Sigmoid colon (tissue), 4 donors: ENCODE measurements at regions not wholly inside any gene's neighbourhood (a gene's known extent, or its start where the extent isn't known, plus 50 kb on each side); places are given as distances from the start of the nearest gene placed in this dataset.

Experiments
- EP300 ChIP-seq, 4 donors: sonication (generic); formaldehyde crosslinking; IDR thresholded peaks; one replicate each; pipeline ENCODE4 v1.6.1; 2017; ENCODE audit warnings: antibody characterized with exemption in 4 of 4
- POLR2A ChIP-seq, 2 donors: fragments of 450-650 bp; IDR thresholded peaks; one replicate each; pipeline ENCODE4 v1.6.1; 2016; ENCODE audit warnings: antibody characterized with exemption in 2 of 2, mild to moderate bottlenecking in 2 of 2, moderate library complexity in 2 of 2
- POLR2AphosphoS5 ChIP-seq, 4 donors: sonication (generic); formaldehyde crosslinking; IDR thresholded peaks; one replicate each; pipeline ENCODE4 v1.6.1; 2017; ENCODE audit warnings: antibody characterized with exemption in 4 of 4
- TF ChIP-seq, protein P1 (sequence below), 4 experiments: fragments of 450-650 bp in 3 of 4; fragments of 200-600 bp in 1 of 4; IDR thresholded peaks; one replicate each; pipeline ENCODE4 v1.5.1; 2016 to 2019; ENCODE audit warnings: antibody characterized with exemption in 4 of 4, mild to moderate bottlenecking in 3 of 4, moderate library complexity in 2 of 4

- TF ChIP-seq, protein P1, sequence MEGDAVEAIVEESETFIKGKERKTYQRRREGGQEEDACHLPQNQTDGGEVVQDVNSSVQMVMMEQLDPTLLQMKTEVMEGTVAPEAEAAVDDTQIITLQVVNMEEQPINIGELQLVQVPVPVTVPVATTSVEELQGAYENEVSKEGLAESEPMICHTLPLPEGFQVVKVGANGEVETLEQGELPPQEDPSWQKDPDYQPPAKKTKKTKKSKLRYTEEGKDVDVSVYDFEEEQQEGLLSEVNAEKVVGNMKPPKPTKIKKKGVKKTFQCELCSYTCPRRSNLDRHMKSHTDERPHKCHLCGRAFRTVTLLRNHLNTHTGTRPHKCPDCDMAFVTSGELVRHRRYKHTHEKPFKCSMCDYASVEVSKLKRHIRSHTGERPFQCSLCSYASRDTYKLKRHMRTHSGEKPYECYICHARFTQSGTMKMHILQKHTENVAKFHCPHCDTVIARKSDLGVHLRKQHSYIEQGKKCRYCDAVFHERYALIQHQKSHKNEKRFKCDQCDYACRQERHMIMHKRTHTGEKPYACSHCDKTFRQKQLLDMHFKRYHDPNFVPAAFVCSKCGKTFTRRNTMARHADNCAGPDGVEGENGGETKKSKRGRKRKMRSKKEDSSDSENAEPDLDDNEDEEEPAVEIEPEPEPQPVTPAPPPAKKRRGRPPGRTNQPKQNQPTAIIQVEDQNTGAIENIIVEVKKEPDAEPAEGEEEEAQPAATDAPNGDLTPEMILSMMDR (IDR thresholded peaks at IDR 0.05), result no peak
- TF ChIP-seq POLR2AphosphoS5 (IDR thresholded peaks at IDR 0.05) (no peak), POLR2A (IDR thresholded peaks at IDR 0.05) (no peak), EP300 (IDR thresholded peaks at IDR 0.05) (no peak)
Measured at GRCh38 chr9:26263478-26263877, 585.2 kb upstream of the TUSC1 start.
